ENCODE measurements at regions not wholly inside any gene's neighbourhood (a gene's known extent, or its start where the extent isn't known, plus 50 kb on each side); places are given as distances from the start of the nearest gene placed in this dataset.
"Not testable (repeated sequence)": the region's sequence is repeated elsewhere in the genome, so short reads cannot be mapped to it uniquely, and the experiment has no call there.

DNA sequence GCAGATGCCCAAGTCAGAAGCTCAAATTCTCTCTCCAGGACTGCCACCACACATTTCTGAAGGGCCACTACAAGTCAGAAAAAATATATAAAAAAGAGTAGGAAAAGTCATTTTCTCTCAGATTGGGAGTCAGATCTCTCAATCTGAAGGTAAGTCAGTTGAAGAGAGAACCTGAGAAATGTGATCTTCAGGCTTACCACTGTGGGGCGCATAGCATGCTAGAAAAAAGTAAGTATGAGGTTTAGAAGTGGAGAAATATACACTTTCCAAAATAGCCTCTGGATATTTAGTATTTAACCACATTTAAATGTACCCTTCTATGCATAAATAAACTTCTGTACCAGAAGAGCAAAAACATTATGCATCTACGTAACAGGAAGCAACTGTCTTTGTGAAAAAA lies 800.7 kb upstream of the CTNND2 start:
- DNase-seq = no peak

DNA sequence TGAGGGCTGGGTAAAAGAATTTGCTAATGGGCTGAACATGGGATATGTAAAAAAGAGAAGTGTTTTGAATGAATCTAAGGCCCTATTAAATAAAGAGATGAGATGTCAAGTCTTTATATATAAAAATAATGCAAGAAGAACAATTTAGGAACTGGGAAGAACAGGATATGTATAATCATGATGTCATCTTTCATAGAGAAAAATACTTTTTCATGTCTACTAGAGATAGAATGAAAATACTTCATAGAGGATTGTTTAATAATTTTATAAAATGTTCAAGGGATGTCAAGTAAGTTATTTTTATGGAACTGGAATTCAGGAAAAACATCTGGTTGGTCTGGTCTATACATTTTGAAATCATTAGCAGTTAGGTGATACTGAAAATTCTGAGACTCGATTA lies 799.0 kb upstream of the CTNND2 start:
- no peak for DNase-seq

DNA sequence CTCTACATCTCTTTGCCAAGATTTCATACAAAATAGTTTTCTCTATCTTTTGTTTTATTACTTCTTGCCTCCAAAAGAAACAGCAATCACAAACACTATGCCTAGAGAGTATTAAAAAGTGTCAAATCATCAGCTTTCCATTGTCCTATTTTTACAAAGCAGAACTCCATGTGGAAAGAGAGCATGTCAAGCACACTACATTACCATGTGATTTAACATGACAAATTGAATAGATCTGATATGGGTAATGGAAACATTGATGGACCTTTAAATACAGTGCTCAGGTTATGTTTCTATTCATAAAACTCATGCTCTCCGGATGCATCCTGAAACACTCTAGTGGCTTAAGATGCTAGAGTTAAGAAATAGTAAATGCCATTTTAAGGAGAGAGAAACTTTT lies 791.4 kb upstream of the CTNND2 start:
- no peak for DNase-seq

DNA sequence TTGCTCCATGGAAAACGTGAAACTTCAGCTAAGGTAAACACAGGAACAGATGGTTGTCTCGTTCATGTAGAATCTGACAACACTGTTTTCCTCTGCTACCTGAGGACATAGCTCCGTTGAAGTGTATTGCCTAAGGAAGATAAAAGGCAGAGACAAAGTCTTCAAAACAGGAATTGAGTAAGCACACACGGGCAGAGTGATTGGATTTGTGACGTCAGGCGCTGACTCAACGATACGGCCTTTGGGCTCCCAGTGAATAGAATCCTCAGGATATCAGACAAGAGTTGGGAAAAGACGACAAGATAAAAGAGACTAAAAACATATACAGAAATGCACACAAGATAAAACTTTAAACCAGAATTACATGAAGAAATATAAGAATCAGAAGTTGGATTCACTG lies 787.1 kb upstream of the CTNND2 start:
- peak; percentile 28 for DNase-seq

DNA sequence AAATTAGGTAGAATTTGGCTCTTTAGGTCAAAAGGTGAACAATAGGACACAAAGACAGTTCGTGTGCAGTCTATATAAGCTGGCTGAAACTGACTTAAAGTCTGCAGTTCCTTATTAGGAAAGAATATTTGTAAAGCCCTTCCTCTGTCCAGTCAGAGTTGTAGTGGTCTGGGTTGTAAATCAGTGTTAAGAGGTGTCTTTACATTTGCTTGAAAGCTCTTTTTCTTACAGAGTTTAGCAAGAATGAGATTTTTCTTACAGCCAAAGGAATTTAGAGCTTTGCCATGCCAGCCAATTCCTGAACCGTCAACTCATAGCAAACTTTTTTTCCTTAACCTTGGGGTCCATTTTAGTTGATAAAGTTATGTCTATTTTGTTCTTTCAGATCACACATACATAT lies 786.1 kb upstream of the CTNND2 start:
- no peak for DNase-seq

DNA sequence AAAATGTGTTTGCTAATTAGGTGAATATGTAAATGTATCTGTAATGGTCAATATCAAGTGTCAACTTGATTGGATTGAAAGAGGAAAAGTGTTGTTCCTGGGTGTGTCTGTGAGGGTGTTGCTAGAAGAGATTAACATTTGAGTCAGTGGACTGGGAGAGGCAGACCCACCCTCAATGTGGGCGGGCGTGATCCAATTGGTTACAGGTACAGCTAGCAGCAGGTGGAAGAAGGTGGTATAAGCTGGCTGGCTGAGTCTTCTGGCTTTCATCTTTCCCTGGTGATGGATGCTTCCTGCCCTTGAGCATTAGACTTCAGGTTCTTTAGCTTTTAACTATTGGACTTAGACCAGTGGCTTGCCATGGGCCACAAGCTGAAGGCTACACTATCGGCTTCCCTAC lies 779.0 kb upstream of the CTNND2 start:
- no peak for DNase-seq

DNA sequence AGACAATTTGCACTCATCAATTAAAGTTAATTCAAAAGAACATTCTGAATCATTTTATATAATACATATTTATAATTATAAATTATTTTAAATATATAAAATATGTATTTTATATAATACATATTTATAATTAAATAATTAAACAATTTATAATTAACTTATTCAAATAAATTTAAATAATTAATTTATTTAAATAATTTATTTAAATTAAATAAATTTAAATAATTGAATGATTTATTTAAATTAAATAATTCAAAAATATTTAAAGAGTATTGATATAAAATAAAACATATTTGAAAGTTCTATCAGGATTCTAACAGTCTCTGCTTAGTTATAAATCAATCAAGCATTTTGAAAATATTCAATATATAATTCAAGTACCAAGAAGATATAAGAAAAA lies 775.5 kb upstream of the CTNND2 start:
- no peak for DNase-seq

DNA sequence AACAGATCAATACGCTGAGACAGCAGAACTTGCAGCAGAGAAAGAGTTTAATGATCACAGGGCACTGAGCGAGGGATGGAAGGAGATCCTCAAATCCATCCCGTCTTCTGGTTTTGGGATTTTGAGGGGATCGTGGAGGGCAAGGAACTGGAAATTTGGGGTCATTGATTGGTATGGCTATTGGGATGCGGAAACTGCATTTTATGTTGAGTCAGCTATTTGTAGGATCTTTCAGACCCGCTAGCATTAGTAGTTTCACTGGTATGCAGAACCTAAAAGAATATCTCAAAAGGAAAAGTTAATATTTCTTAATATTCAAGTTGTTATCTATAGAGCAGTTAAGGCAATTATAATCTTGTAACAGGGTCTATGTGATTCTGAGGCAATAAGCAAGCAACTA lies 771.7 kb upstream of the CTNND2 start:
- no peak for DNase-seq

DNA sequence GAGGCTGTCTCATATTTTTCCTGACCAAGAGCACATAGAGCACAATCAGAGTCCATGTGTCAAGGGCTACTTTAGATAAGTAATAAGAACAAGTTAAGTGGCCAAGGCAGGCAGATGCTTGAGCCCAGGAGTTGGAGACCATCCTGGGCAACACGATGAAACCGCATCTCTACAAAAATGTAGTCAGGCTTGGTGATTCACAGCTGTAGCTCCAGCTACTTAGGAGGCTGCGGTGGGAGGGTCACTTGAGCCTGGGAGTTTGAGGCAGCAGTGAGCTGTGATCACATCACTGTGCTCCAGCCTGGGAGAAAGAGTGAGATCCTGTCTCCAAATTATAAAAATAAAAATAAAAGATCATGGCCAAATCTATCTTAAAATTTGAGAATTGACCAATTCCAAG lies 767.9 kb upstream of the CTNND2 start:
- no peak for DNase-seq

DNA sequence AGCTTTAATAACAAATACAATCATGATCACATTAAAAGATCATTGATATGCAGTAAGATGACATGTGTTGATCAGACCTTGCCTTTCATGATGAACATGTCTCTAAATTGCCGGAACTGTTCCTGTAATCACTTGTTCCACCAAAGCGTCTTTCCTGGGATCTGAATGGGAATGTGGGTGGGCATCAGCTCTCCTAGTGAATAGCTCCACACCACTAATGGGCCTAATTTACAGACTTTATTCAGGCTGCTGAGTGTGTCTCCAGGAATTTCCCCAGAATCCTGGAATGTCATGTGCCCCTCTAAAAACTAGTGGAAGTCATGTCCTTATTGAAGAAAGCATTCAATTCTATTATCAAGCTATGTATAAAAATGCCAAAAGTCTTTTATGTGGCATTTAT lies 765.1 kb upstream of the CTNND2 start:
- DNase-seq = no peak

DNA sequence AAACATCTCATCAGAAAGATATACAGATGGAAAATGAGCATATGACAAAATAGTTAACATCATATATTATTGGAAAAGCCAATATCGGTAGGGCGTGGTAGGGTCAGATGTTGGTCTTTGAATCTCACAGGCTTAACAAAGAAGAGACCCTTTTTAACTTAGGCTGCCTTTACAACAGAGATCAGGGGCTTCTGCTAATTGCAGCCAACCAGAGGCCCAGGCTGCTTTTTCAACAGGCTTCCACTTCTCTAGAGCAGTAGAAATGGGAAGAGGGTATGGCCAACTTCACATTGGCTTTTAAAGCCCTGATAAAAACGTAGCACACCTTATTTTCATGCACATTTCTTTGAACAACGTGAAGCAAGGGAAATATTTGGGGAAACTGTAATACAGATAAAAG lies 764.3 kb upstream of the CTNND2 start:
- no peak for DNase-seq

DNA sequence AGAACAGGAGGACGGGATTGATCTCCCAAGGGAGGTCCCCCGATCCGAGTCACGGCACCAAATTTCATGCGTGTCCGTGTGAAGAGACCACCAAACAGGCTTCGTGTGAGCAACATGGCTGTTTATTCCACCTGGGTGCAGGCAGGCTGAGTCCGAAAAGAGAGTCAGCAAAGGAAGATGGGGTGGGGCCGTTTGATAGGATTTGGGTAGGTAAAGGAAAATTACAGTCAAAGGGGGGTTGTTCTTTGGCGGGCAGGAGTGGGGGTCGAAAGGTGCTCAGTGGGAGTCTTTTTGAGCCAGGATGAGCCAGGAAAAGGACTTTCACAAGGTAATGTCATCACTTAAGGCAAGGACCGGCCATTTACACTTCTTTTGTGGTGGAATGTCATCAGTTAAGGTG lies 763.6 kb upstream of the CTNND2 start:
- not testable (repeated sequence) for DNase-seq

DNA sequence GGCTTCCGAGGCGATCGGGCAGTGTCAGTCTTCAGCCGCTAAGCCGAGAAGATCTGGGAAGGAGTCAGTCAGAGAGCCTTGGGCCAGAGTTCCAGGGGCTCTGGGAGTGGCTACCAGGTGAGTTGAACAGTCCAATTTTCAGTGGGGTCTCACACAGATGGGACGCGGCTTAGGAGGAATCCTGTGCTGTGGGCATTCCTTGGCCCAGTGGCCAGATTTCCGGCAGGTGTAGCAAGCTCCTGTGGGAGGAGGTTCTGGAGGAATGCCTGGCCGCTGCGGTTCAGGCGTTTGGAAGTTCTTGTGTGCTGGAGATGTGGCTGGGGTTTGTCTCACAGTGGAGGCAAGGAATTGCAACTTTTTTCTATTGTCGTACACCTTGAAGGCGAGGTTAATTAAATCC lies 761.5 kb upstream of the CTNND2 start:
- DNase-seq = not testable (repeated sequence)

DNA sequence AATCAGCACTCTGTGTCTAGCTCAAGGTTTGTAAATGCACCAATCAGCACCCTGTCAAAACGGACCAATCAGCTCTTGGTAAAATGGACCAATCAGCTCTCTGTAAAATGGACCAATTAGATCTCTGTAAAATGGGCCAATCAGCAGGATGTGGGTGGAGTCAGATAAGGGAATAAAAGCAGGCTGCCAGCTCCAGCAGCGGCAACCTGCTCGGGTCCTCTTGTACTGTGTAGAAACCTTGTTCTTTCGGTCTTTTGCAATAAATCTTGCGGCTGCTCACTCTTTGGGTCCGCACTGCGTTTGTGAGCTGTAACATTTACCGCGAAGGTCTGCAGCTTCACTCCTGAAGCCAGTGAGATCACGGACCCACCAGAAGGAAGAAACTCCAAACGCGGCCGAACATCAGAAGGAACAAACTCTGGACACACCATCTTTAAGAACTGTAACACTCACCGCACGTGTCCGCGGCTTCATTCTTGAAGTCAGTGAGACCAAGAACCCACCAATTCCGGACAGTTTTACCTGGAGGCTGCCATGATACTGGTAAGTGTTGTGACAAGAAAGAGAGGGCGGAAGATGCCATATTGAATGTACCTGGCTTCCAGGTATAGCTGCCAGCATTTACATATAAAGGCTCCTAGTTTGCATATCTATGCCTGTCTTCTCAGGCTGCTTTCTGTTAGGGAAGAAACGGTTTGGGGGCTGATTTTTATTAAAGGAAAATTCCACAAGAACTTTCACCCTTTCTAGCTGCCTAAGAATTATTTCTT lies 758.5 kb upstream of the CTNND2 start:
- DNase-seq = no peak

DNA sequence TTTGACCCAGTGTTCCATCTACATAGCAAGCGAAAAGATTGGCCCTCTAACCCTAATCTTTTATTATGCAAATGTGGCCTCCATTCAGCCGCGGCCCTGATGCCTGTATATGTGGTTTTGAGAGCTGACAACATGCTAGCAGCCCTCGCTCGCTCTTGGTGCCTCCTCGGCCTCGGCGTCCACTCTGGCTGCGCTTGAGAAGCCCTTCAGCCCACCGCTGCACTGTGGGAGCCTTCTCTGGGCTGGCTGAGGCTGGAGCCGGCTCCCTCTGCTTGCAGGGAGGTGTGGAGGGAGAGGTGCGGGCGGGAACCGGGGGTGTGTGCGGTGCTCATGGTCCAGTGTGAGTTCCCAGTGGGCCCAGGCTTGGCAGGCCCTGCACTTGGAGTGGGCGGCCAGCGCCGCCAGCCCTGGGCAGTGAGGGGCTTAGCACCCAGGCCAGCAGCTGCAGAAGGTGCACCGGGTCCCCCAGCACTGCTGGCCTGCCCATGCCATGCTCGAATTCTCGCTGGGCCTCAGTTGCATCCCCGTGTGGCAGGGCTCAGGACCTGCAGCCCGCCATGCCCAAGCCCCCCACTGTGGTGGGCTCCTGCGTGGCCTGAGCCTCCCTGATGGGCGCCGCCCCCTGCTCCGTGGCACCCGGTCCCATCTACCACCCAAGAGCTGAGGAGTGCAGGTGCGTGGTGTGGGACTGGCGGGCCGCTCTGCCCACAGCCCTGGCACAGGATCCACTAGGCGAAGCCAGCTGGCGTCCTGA lies 757.5 kb upstream of the CTNND2 start:
- no peak for DNase-seq

DNA sequence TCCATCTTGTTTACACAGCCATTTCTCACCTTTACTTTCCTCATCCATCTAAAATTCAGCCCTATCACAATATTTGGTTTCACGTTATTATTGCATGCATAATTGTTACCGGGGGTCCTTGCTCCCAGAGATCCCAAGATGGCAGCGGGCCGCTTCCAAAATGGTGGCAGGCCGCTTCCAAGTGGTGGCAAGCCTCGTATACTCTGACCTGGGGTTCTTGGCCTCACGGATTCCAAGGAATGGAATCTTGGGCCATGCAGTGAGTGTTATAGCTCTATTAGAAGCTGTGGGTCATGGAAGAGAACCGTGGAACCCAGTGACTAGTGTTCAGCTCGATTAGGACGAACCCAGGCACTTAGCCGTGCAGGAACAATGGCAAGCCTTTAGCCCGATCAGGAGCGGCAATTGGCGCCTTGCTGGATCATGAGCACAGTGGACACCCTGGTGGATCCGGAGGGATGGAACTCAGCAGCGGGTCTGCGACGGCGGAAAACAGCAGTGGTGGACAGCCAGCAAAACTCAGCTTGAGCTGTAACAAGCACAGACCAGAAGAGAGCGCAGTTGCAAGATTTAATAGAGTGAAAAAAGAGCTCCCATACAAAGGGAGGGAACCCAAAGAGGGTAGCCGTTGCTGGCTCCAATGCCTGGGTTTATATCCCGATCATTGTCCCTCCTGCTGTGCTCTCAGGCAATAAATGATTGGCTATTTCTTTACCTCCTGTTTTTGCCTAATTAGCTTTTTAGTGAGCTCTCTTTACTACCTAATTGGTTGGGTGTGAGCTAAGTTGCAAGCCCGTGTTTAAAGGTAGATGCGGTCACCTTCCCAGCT lies 756.2 kb upstream of the CTNND2 start:
- DNase-seq = not testable (repeated sequence)

DNA sequence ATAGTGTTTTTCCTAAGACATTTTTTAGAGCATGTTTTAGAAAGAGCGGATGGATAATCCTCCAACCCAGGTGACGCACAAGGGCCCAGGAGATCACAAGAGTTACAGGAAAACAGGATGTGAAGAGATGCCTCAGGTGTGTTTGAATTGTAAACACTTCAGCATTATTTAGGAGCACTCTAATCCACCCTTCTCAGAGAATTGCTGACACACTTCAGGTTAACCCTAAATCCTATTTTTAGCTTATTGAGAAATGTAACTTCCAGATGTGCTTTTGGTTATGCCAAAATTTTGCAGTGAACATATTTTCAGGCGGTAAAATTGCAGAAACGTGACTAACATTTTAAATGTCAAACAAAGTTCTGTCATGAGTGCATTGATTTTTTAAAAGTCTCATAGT lies 755.4 kb upstream of the CTNND2 start:
- DNase-seq = peak; percentile 69

DNA sequence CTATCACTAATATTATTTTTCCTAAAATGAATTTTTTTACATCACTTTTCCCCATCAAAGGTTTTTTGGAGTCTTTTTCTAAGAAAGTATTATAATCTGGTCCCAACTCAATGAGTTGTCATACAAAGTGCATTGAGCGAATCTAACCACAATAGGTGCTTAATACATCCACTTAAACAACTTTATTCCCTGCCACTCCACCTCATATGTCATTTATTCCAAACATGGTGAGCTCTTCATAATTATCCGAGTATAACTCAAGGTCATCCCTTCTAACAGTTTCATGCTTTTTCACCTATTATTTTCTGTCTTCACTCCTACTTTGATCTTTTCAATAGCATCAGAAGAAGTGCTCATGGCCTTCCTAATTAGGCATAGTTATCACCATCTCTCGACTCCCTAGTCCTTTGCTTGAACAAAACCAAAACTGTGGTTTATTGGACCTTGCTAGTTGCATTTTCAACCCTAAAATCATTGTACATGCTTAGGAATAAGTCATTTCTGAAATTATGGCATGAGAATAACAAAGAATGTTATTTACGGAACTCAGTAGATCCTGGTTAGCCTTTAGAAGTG lies 754.7 kb upstream of the CTNND2 start:
- no peak for DNase-seq

DNA sequence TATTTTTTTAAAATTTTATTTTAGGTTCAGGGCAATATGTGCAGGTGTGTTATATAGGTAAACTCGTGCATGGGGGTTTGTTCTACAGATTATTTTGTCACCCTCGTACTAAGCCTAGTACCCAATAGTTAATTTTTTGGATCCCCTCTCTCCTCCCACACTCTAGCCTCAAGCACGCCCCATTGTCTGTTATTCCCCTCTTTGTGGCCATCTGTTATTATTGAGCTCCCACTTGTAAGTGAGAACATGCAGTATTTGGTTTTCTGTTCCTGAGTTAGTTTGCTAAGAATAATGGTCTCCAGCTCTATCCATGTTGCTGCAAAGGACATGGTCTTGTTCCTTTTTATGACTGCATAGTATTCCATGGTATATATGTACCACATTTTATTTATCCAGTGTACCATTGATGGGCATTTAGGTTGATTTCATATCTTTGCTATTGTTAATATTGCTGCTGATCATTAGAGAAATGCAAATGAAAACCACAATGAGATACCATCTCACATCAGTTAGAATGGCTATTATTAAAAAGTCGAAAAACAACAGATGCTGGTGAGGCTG lies 753.7 kb upstream of the CTNND2 start:
- not testable (repeated sequence) for DNase-seq

DNA sequence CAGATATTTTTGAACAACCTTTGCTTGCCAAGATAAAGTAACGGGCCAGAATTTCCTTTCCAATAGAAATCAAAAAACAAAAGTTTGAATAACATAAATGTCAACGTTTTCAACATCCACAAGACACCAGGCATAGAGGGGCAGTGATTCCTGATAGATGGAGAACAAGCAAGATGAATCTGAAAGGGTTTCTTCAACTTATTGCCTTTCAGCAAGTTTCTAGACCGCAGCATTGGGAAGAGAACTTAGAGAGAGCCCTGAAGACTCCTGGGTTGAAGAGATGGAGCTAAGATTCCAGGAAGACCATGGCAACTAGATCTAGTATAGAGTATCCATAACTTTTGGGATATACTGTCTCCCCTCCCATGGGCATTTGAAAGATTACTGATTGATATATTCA lies 751.4 kb upstream of the CTNND2 start:
- no peak for DNase-seq

DNA sequence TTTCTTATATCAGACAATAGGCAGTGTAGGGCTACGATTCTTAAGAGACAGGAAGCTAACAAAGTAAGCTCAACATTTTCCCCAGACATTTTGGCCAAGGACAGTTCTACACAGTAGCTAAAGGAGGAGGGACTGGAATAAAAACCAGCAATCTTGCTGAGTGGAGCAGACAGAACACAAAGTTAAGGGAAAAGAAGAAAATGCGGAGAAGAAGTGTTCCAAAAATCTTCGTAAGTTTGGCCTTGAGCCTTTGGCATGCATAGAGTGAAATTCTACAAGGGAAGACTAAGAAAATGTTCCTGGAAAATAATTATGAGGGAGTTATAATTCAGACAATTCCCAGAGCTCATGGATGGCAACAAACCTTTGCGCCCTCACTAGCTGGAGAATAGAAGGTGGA lies 748.0 kb upstream of the CTNND2 start:
- no peak for DNase-seq

DNA sequence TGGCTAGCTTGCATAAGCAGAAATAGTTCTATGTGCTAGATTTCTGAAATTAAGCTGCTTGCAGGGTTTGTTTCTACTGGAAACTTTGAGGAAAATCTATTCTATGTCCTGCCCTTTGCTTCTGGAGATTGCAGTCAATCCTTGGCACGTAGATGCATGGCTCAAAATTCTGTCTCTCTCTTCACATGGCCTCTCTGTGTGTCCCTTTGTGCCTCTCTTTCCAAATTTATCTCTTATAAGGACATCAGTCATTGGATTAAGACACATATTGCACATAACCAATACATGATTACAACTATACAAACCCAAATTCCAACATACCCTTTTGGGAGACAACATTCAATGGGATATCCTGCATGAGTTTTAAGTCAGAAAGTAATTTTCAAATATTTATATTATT lies 744.3 kb upstream of the CTNND2 start:
- DNase-seq = no peak

DNA sequence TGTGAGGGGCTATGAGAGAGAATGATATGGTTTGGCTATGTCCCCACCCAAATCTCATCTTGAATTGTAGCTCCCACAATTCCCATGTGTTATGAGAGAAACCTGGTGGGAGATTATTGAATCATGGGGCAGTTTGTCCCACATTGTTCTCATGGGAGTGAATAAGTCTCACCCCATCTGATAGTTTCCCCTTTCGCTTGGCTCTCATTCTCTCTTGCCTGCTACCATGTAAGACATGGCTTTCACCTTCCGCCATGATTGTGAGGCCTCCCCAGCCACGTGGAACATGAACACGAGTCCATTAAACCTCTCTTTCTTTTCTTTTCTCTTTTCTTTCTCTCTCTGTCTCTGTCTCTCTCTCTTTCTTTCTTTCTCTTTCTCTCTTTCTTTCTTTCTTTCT lies 743.4 kb upstream of the CTNND2 start:
- no peak for DNase-seq

Measured in SHP77 treated with DMSO at 0.1 percent for 48 hours (cell line).